ENCODE measurements at regions not wholly inside any gene's neighbourhood (a gene's known extent, or its start where the extent isn't known, plus 50 kb on each side); places are given as distances from the start of the nearest gene placed in this dataset.

- ChIA-PET POLR2A (no interaction called here), CTCF (interaction anchor here (1.0 kb wide), 1 partner anchor 16 kb away, joined by 3 read pairs; no protein-coding TSS in a partner anchor)
- BruUV-seq (replicated peaks) = no TSS peak
- no peak for FAIRE-seq
- H3K9me1 ChIP-seq (replicated peaks; ENCODE audit: control insufficient read depth, extremely low read depth, insufficient read depth, low read length) = no peaks in the 10 kb centered on the region
- no peaks in the 10 kb centered on the region for H3K27me3 ChIP-seq (ENCODE audit: control insufficient read depth in 2 of 2, insufficient read depth in 2 of 2, low read length in 2 of 2)
- no peaks in the 10 kb centered on the region for H3K4me1 ChIP-seq (ENCODE audit: control insufficient read depth, extremely low read depth, insufficient read depth, low read length)
- H2AFZ ChIP-seq (ENCODE audit: low read depth, low read length) = no peak overlapping the region
- no peak for DNase-seq (ENCODE audit: low read depth, low spot score)
- intact Hi-C loops (cut with micrococcal nuclease) = no loop called here
- no peaks in the 10 kb centered on the region for H4K20me1 ChIP-seq (replicated peaks; ENCODE audit: control insufficient read depth, extremely low read depth, insufficient read depth, low read length)
- no peak overlapping the region for H3K9ac ChIP-seq (replicated peaks; ENCODE audit: extremely low read depth, insufficient read depth, low read length)
- no peak overlapping the region for H3K4me2 ChIP-seq (ENCODE audit: insufficient read depth, low read length)
- dilution Hi-C loops (cut with MboI; ENCODE audit: extremely low pct_ligation_motif_present, low sequenced_read_pairs) = no loop called here
- no peak overlapping the region for H3K27ac ChIP-seq (ENCODE audit: insufficient read depth, low read depth, low read length)
- no peak for TF ChIP-seq JUN (IDR thresholded peaks at IDR 0.05; ENCODE audit: borderline replicate concordance, insufficient read depth, insufficient read length, low read depth)
- TF ChIP-seq FOS (IDR thresholded peaks at IDR 0.05; ENCODE audit: borderline replicate concordance, insufficient read depth, low read length) = no peak
- no peak for TF ChIP-seq EZH2 (IDR thresholded peaks at IDR 0.05; ENCODE audit: borderline replicate concordance, low read depth, low read length, severe bottlenecking)
- no peak for TF ChIP-seq GATA2 (IDR thresholded peaks at IDR 0.05; ENCODE audit: insufficient read depth, insufficient read length, low read depth, low read length)
- TF ChIP-seq POLR2AphosphoS5 (IDR thresholded peaks at IDR 0.05; ENCODE audit: insufficient read depth, low read depth, low read length) = no peak
- TF ChIP-seq POLR2A (IDR thresholded peaks at IDR 0.05; ENCODE audit: low read depth, low read length) = no peak
- TF ChIP-seq MAX (IDR thresholded peaks at IDR 0.05; ENCODE audit: insufficient read depth, insufficient read length) = no peak
- no peak for TF ChIP-seq MYC (IDR thresholded peaks at IDR 0.05; ENCODE audit: low read depth, low read length)
- no peak for TF ChIP-seq CTCF (IDR thresholded peaks at IDR 0.05; ENCODE audit: extremely low read depth in 1 of 2, insufficient read depth in 1 of 2, low read depth in 1 of 2, low read length in 2 of 2)
- H3K9me3 ChIP-seq (replicated peaks; ENCODE audit: control insufficient read depth, insufficient read depth, low read length) = no peaks in the 10 kb centered on the region
- H3K36me3 ChIP-seq (ENCODE audit: control insufficient read depth in 2 of 2, extremely low read depth in 1 of 2, insufficient read depth in 2 of 2, low read length in 2 of 2) = no peaks in the 10 kb centered on the region
- no peaks in the 10 kb centered on the region for H3K79me2 ChIP-seq (ENCODE audit: control insufficient read depth, insufficient read depth, low read length)
- no peak overlapping the region for H3K4me3 ChIP-seq (replicated peaks in 1 of 3; ENCODE audit: insufficient read depth in 1 of 3, low read depth in 1 of 3, low read length in 3 of 3)
Observed at GRCh38 chr2:175431101-175431946, 249.8 kb upstream of the ATP5MC3 start.

All from endothelial cell of umbilical vein (primary cell).